NB4 (cell line): ENCODE measurements at regions not wholly inside any gene's neighbourhood (a gene's known extent, or its start where the extent isn't known, plus 50 kb on each side); places are given as distances from the start of the nearest gene placed in this dataset.

Experiments
- POLR2A ChIP-seq: IDR thresholded peaks from 2 replicates; pipeline ENCODE4 v1.6.1; 2011; ENCODE audit warnings: mild to moderate bottlenecking; ENCODE audit not compliant: insufficient read length; ENCODE audit errors: extremely low read depth
- TF ChIP-seq, protein P1 (sequence below): IDR thresholded peaks from one replicate; pipeline ENCODE4 v1.5.1; 2012; ENCODE audit warnings: low read depth, low read length
- TF ChIP-seq, protein P2 (sequence below): IDR thresholded peaks from 2 replicates; pipeline ENCODE4 v1.6.1; 2011; ENCODE audit warnings: low read depth, low read length

DNA sequence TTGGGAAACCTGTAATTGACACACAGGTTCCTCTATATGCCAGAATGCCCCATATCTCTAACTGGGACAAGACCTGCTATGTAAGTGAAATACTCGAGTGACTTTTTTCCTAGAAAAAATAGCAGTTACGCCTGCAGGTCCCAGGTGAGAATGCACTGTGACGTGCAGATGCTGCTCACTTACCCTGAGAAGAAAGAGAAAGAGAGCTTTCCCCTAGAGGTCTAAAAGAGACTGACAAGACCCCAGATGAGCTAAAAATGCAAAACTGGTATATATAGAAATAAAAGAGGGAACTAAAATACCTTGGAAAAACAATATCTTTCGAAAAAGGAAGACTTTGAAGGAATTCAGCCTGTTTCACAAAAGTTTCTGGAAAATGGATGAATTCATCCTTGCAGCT is 383.0 kb upstream of the DCC start:
- TF ChIP-seq, protein P1, sequence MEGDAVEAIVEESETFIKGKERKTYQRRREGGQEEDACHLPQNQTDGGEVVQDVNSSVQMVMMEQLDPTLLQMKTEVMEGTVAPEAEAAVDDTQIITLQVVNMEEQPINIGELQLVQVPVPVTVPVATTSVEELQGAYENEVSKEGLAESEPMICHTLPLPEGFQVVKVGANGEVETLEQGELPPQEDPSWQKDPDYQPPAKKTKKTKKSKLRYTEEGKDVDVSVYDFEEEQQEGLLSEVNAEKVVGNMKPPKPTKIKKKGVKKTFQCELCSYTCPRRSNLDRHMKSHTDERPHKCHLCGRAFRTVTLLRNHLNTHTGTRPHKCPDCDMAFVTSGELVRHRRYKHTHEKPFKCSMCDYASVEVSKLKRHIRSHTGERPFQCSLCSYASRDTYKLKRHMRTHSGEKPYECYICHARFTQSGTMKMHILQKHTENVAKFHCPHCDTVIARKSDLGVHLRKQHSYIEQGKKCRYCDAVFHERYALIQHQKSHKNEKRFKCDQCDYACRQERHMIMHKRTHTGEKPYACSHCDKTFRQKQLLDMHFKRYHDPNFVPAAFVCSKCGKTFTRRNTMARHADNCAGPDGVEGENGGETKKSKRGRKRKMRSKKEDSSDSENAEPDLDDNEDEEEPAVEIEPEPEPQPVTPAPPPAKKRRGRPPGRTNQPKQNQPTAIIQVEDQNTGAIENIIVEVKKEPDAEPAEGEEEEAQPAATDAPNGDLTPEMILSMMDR = no peak
- no peak for TF ChIP-seq POLR2A
- TF ChIP-seq, protein P2, sequence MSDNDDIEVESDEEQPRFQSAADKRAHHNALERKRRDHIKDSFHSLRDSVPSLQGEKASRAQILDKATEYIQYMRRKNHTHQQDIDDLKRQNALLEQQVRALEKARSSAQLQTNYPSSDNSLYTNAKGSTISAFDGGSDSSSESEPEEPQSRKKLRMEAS = no peak
